GM23338 (cell line): ENCODE measurements at regions not wholly inside any gene's neighbourhood (a gene's known extent, or its start where the extent isn't known, plus 50 kb on each side); places are given as distances from the start of the nearest gene placed in this dataset.

Experiments used
- ATAC-seq: fragments of 200-7000 bp; cut with Tn5 transposase; 3 replicates; pipeline ENCODE4 v1.9.1; 2020
- DNase-seq: peaks from one replicate; pipeline ENCODE4 v3.0.0-alpha.2; 2015; ENCODE audit warnings: low spot score
- H2AFZ ChIP-seq: fragments of 200-600 bp; sonication (generic); 2 replicates; pipeline ENCODE4 v1.8.0; 2016; ENCODE audit warnings: antibody characterized with exemption, mild to moderate bottlenecking, moderate library complexity
- H3F3A ChIP-seq: fragments of 200-600 bp; sonication (generic); replicated peaks from 2 replicates; pipeline ENCODE4 v1.8.0; 2017; ENCODE audit warnings: antibody characterized with exemption, mixed run types, low read depth
- H3K27ac ChIP-seq: fragments of 200-600 bp; sonication (generic); 2 replicates; pipeline ENCODE4 v1.6.1; 2016; ENCODE audit warnings: low read depth
- H3K27me3 ChIP-seq: fragments of 200-600 bp; sonication (generic); 2 replicates; pipeline ENCODE4 v1.8.0; 2016; ENCODE audit warnings: mild to moderate bottlenecking, mixed run types, moderate library complexity; ENCODE audit not compliant: insufficient read depth
- H3K36me3 ChIP-seq: fragments of 200-600 bp; sonication (generic); 2 replicates; pipeline ENCODE4 v1.8.0; 2016; ENCODE audit warnings: mild to moderate bottlenecking; ENCODE audit not compliant: insufficient read depth
- H3K4me1 ChIP-seq: fragments of 200-600 bp; sonication (generic); 2 replicates; pipeline ENCODE4 v1.8.0; 2016; ENCODE audit warnings: mild to moderate bottlenecking, moderate library complexity; ENCODE audit not compliant: insufficient read depth
- H3K4me2 ChIP-seq: fragments of 200-600 bp; sonication (generic); 2 replicates; pipeline ENCODE4 v1.7.1; 2017; ENCODE audit warnings: mixed run types
- H3K4me3 ChIP-seq: fragments of 200-600 bp; sonication (generic); 2 replicates; pipeline ENCODE4 v1.6.1; 2016; ENCODE audit warnings: mixed run types
- H3K79me2 ChIP-seq: fragments of 200-600 bp; sonication (generic); replicated peaks from 2 replicates; pipeline ENCODE4 v1.8.0; 2017; ENCODE audit warnings: mild to moderate bottlenecking; ENCODE audit not compliant: insufficient read depth
- H3K9me2 ChIP-seq: fragments of 200-600 bp; sonication (generic); 2 replicates; pipeline ENCODE4 v1.8.0; 2017; ENCODE audit not compliant: insufficient read depth
- H4K20me1 ChIP-seq: fragments of 200-600 bp; sonication (generic); replicated peaks from 2 replicates; pipeline ENCODE4 v1.8.0; 2017; ENCODE audit warnings: mild to moderate bottlenecking; ENCODE audit not compliant: insufficient read depth
- H3K27ac Mint-ChIP-seq: 2 replicates; pipeline ENCODE4 v1.8.0; 2020; ENCODE audit warnings: inconsistent platforms, mild to moderate bottlenecking, moderate library complexity, mixed read lengths
- H3K27me3 Mint-ChIP-seq: 3 replicates; pipeline ENCODE4 v1.8.0; 2022; ENCODE audit warnings: low read depth, mild to moderate bottlenecking, moderate library complexity, mixed read lengths, inconsistent platforms; ENCODE audit not compliant: insufficient read depth, poor library complexity
- H3K36me3 Mint-ChIP-seq: 3 replicates; pipeline ENCODE4 v1.8.0; 2021; ENCODE audit warnings: low read depth, mild to moderate bottlenecking, inconsistent platforms, moderate library complexity, mixed read lengths
- H3K4me1 Mint-ChIP-seq: 3 replicates; pipeline ENCODE4 v1.8.0; 2020; ENCODE audit warnings: mild to moderate bottlenecking, inconsistent platforms, mixed read lengths
- H3K4me3 Mint-ChIP-seq: 3 replicates; pipeline ENCODE4 v1.8.0; 2021; ENCODE audit warnings: moderate library complexity, mild to moderate bottlenecking, inconsistent platforms, mixed read lengths
- H3K9me3 Mint-ChIP-seq: 3 replicates; pipeline ENCODE4 v1.8.0; 2020; ENCODE audit warnings: moderate library complexity, mild to moderate bottlenecking, inconsistent platforms, mixed read lengths
- CREB1 ChIP-seq: fragments of 250-450 bp; sonication (Bioruptor Pico); IDR thresholded peaks from 2 replicates; pipeline ENCODE4 v1.5.0; 2020; ENCODE audit warnings: low read depth, mild to moderate bottlenecking, moderate library complexity
- EZH2 ChIP-seq: fragments of 200-600 bp; sonication (generic); IDR thresholded peaks from one replicate; pipeline ENCODE4 v1.8.0; 2017; ENCODE audit warnings: antibody characterized with exemption, mild to moderate bottlenecking, low read depth; ENCODE audit not compliant: unreplicated experiment
- EZH2phosphoT487 ChIP-seq: fragments of 200-600 bp; sonication (generic); IDR thresholded peaks from one replicate; pipeline ENCODE4 v1.8.1; 2018; ENCODE audit warnings: antibody characterized with exemption; ENCODE audit not compliant: unreplicated experiment
- JUNB ChIP-seq: IDR thresholded peaks from one replicate; pipeline ENCODE4 v1.6.1; 2016; ENCODE audit warnings: antibody characterized with exemption; ENCODE audit not compliant: unreplicated experiment
- NANOG ChIP-seq: IDR thresholded peaks from 2 replicates; pipeline ENCODE4 v1.6.1; 2016; ENCODE audit warnings: antibody characterized with exemption, borderline replicate concordance
- POLR2AphosphoS5 ChIP-seq: IDR thresholded peaks from 2 replicates; pipeline ENCODE4 v1.6.1; 2016; ENCODE audit warnings: antibody characterized with exemption, low read depth
- STAT1 ChIP-seq: IDR thresholded peaks from one replicate; pipeline ENCODE4 v1.6.1; 2016; ENCODE audit warnings: antibody characterized with exemption; ENCODE audit not compliant: unreplicated experiment
- ZNF114 ChIP-seq: fragments of 250-450 bp; sonication (Bioruptor Pico); IDR thresholded peaks from 2 replicates; pipeline ENCODE4 v1.5.0; 2020; ENCODE audit warnings: mild to moderate bottlenecking, moderate library complexity
- ZNF331 ChIP-seq: fragments of 250-450 bp; sonication (Bioruptor Pico); IDR thresholded peaks from 2 replicates; pipeline ENCODE4 v1.5.0; 2020; ENCODE audit warnings: low read depth, mild to moderate bottlenecking, moderate library complexity
- ZNF462 ChIP-seq: fragments of 250-450 bp; sonication (Bioruptor Pico); IDR thresholded peaks from 2 replicates; pipeline ENCODE4 v1.5.0; 2020; ENCODE audit warnings: mild to moderate bottlenecking, moderate library complexity
- TF ChIP-seq, protein P1 (sequence below): IDR thresholded peaks from one replicate; pipeline ENCODE4 v1.6.1; 2018; ENCODE audit warnings: antibody characterized with exemption; ENCODE audit not compliant: unreplicated experiment
- TF ChIP-seq, protein P2 (sequence below), 2 experiments: fragments of 200-600 bp in 1 of 2; sonication (generic) in 1 of 2; conservative IDR thresholded peaks; 2 replicates each; pipeline versions ENCODE4 v1.5.1 to v1.6.1; 2016 to 2017; ENCODE audit warnings: antibody characterized with exemption in 2 of 2, low read depth in 2 of 2, mild to moderate bottlenecking in 2 of 2, moderate library complexity in 1 of 2
- TF ChIP-seq, protein P3 (sequence below): IDR thresholded peaks from 2 replicates; pipeline ENCODE4 v1.6.1; 2016; ENCODE audit warnings: antibody characterized with exemption

DNA sequence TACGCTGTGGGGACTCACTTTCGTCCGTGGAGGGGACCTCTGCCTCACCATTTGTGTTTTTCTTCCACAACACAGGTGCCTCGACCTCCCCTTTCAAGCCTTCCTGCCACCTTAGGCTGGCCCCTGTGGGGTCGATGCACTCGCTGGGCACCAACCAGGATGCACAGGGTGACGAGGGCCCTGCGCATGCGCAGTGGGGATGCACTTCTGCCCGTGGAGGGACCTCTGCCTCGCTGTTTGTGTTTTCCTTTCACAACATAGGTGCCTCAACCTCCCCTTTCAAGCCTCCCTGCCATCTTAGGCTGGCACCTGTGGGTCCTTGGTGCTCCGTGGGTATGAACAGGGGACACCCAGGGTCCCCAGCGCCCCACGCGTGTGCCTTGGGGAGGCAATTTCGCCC is 356.8 kb downstream of the ALG10 start:
- peaks cover 13% of the 10 kb centered on the region for H3K27me3 Mint-ChIP-seq
- H3K4me2 ChIP-seq = no peak overlapping the region
- no peak overlapping the region for H2AFZ ChIP-seq
- TF ChIP-seq, protein P1, sequence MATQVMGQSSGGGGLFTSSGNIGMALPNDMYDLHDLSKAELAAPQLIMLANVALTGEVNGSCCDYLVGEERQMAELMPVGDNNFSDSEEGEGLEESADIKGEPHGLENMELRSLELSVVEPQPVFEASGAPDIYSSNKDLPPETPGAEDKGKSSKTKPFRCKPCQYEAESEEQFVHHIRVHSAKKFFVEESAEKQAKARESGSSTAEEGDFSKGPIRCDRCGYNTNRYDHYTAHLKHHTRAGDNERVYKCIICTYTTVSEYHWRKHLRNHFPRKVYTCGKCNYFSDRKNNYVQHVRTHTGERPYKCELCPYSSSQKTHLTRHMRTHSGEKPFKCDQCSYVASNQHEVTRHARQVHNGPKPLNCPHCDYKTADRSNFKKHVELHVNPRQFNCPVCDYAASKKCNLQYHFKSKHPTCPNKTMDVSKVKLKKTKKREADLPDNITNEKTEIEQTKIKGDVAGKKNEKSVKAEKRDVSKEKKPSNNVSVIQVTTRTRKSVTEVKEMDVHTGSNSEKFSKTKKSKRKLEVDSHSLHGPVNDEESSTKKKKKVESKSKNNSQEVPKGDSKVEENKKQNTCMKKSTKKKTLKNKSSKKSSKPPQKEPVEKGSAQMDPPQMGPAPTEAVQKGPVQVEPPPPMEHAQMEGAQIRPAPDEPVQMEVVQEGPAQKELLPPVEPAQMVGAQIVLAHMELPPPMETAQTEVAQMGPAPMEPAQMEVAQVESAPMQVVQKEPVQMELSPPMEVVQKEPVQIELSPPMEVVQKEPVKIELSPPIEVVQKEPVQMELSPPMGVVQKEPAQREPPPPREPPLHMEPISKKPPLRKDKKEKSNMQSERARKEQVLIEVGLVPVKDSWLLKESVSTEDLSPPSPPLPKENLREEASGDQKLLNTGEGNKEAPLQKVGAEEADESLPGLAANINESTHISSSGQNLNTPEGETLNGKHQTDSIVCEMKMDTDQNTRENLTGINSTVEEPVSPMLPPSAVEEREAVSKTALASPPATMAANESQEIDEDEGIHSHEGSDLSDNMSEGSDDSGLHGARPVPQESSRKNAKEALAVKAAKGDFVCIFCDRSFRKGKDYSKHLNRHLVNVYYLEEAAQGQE = no peak
- TF ChIP-seq STAT1 (no peak), ZNF331 (CRISPR knock-in tag) (no peak), ZNF462 (CRISPR knock-in tag) (no peak), EZH2 (no peak), NANOG (no peak), POLR2AphosphoS5 (no peak), EZH2phosphoT487 (no peak), ZNF114 (CRISPR knock-in tag) (no peak), JUNB (no peak), CREB1 (CRISPR knock-in tag) (no peak)
- TF ChIP-seq, protein P2, sequence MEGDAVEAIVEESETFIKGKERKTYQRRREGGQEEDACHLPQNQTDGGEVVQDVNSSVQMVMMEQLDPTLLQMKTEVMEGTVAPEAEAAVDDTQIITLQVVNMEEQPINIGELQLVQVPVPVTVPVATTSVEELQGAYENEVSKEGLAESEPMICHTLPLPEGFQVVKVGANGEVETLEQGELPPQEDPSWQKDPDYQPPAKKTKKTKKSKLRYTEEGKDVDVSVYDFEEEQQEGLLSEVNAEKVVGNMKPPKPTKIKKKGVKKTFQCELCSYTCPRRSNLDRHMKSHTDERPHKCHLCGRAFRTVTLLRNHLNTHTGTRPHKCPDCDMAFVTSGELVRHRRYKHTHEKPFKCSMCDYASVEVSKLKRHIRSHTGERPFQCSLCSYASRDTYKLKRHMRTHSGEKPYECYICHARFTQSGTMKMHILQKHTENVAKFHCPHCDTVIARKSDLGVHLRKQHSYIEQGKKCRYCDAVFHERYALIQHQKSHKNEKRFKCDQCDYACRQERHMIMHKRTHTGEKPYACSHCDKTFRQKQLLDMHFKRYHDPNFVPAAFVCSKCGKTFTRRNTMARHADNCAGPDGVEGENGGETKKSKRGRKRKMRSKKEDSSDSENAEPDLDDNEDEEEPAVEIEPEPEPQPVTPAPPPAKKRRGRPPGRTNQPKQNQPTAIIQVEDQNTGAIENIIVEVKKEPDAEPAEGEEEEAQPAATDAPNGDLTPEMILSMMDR (conservative IDR thresholded peaks at IDR 0.05; ENCODE audit: low read depth in 2 of 2) = no peak
- TF ChIP-seq, protein P3, sequence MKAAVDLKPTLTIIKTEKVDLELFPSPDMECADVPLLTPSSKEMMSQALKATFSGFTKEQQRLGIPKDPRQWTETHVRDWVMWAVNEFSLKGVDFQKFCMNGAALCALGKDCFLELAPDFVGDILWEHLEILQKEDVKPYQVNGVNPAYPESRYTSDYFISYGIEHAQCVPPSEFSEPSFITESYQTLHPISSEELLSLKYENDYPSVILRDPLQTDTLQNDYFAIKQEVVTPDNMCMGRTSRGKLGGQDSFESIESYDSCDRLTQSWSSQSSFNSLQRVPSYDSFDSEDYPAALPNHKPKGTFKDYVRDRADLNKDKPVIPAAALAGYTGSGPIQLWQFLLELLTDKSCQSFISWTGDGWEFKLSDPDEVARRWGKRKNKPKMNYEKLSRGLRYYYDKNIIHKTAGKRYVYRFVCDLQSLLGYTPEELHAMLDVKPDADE = no peak
- no peak overlapping the region for H3K4me3 ChIP-seq
- H3K79me2 ChIP-seq = no peaks in the 10 kb centered on the region
- no peak overlapping the region for H3K27ac Mint-ChIP-seq
- H3K4me1 ChIP-seq = no peaks in the 10 kb centered on the region
- no peak overlapping the region for H3K27ac ChIP-seq
- DNase-seq (no peak), ATAC-seq (no peak)
- no peaks in the 10 kb centered on the region for H3F3A ChIP-seq
- no peaks in the 10 kb centered on the region for H3K36me3 ChIP-seq
- H4K20me1 ChIP-seq = no peaks in the 10 kb centered on the region
- H3K4me1 Mint-ChIP-seq = no peaks in the 10 kb centered on the region
- peaks cover 11% of the 10 kb centered on the region; the same call in 2 of the 3 replicates for H3K36me3 Mint-ChIP-seq
- no peak overlapping the region for H3K4me3 Mint-ChIP-seq
- no peaks in the 10 kb centered on the region for H3K27me3 ChIP-seq
- H3K9me2 ChIP-seq = no peaks in the 10 kb centered on the region
- H3K9me3 Mint-ChIP-seq = peaks cover 99% of the 10 kb centered on the region
